ENCODE measurements at regions not wholly inside any gene's neighbourhood (a gene's known extent, or its start where the extent isn't known, plus 50 kb on each side); places are given as distances from the start of the nearest gene placed in this dataset.

DNA sequence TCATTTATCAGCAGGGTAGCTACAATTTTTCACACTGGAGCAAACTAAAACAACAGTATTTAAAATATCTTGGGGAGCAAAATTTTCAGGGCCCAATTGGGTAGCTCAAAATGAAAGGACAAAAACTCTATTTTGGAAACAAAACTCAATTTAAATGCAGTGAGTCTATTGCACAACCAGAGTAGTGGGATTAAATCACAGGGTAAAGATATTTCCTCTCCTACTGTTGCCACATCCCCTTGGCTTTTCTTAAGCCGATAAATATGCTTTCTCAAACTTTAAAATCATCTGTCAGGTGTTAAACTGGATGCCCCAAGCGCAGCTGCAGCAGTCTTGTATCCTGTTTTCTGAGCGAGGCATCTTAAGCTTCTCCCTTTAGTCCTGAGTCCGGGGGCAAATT, 1474.3 kb upstream of the CDH9 start:
- no peaks in the 10 kb centered on the region for H3K4me1 ChIP-seq (ENCODE audit: control insufficient read depth, insufficient read depth, low read length)
- no peaks in the 10 kb centered on the region; the same call in 1 of the 2 replicates for H3K9me3 ChIP-seq (ENCODE audit: control insufficient read depth, insufficient read depth, low read length)
- no peaks in the 10 kb centered on the region for H3K27me3 ChIP-seq (ENCODE audit: control insufficient read depth, insufficient read depth, low read length)
- no peak for DNase-seq (ENCODE audit: low read depth, low spot score)
- no peaks in the 10 kb centered on the region for H3K36me3 ChIP-seq (ENCODE audit: control insufficient read depth, insufficient read depth, low read length)
- no peak overlapping the region for H3K27ac ChIP-seq (ENCODE audit: low read length)
- WGBS (ENCODE audit: insufficient coverage, insufficient read length) = no CpG with 5 or more reads among the region's 4 CpGs
- no peak overlapping the region for H3K4me3 ChIP-seq (ENCODE audit: low read length)

DNA sequence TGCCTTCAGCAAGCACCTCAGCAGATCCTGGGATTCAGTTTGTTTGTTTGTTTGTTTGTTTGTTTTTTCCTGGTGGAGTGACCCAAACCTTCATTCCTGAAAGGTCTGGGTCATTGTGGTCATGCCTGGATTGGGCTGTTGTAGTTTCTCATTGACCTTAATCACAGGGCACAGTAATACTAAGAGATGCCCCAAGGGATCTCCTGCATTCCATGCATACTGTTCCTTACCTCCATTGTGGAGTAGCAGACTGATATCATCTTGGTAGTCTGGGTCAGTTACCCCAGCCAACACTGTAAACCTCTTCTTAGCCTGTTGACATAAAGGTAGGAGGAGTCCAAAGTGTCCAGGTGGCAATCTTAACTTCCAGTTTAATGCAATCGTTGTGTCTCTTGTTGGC, 1466.7 kb upstream of the CDH9 start:
- DNase-seq (ENCODE audit: low read depth, low spot score) = no peak

DNA sequence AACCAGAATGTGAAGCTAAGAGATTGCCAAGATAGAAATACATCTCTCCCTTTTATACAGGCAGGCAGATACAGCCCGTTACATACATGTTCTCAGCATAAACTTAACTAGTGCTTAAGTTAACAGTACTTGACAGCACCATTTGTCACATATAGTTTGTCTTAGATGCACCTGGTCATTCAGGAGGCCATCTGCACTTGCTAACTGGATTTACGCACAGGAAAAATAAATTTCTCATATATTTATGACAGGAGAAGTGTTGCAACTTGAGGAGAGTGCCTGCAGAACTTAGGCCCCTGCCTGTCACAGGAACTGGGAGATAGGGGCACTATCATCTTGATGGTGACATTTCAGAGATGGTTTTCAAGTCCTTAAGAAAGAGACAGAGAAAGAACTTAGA, 1462.1 kb upstream of the CDH9 start:
- no peak overlapping the region for H3K27ac ChIP-seq (ENCODE audit: low read length)
- H3K4me1 ChIP-seq (ENCODE audit: control insufficient read depth, insufficient read depth, low read length) = no peaks in the 10 kb centered on the region
- no peak for DNase-seq (ENCODE audit: low read depth, low spot score)
- no peaks in the 10 kb centered on the region for H3K9me3 ChIP-seq (ENCODE audit: control insufficient read depth, insufficient read depth, low read length)
- no peaks in the 10 kb centered on the region for H3K36me3 ChIP-seq (ENCODE audit: control insufficient read depth, insufficient read depth, low read length)
- no CpG with 5 or more reads among the region's 2 CpGs for WGBS (ENCODE audit: insufficient coverage, insufficient read length)
- H3K4me3 ChIP-seq (ENCODE audit: low read length) = no peak overlapping the region
- H3K27me3 ChIP-seq (ENCODE audit: control insufficient read depth, insufficient read depth, low read length) = no peaks in the 10 kb centered on the region

More for the DNA sequence above, 1466.7 kb upstream of the CDH9 start:
- H3K27me3 ChIP-seq (ENCODE audit: control insufficient read depth, insufficient read depth, low read length) = no peaks in the 10 kb centered on the region
- no peaks in the 10 kb centered on the region for H3K36me3 ChIP-seq (ENCODE audit: control insufficient read depth, insufficient read depth, low read length)
- H3K9me3 ChIP-seq (ENCODE audit: control insufficient read depth, insufficient read depth, low read length) = no peaks in the 10 kb centered on the region; the same call in 1 of the 2 replicates
- no CpG with 5 or more reads among the region's 1 CpG for WGBS (ENCODE audit: insufficient coverage, insufficient read length)
- H3K27ac ChIP-seq (ENCODE audit: low read length) = no peak overlapping the region
- H3K4me3 ChIP-seq (ENCODE audit: low read length) = no peak overlapping the region
- no peaks in the 10 kb centered on the region for H3K4me1 ChIP-seq (ENCODE audit: control insufficient read depth, insufficient read depth, low read length)

DNA sequence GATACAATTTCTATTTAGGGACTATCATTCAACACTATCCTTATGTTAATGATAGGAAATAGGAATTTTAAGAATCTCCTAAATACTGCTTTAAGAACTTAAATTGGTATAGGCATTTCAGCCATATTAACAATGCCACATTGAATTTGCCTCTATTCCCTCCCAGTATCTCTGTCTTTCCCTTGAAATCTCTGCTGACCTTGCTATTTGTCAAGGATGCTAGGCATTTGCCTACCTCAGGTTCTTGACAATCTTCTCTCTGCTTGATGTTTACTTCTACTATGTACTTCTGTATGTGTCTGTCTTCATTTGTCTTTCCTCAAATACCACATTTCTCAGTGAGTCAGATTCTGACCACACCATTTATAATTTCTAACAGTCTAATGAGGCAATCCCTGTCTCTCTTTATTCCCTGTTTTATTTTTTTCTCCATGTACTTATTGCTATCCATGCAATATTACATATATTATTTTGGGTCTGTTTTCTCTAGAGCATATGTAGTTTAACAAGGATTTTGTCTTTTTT, 1461.4 kb upstream of the CDH9 start:
- no peak overlapping the region for H3K4me3 ChIP-seq (ENCODE audit: low read length)
- no peaks in the 10 kb centered on the region for H3K4me1 ChIP-seq (ENCODE audit: control insufficient read depth, insufficient read depth, low read length)
- no peak for DNase-seq (ENCODE audit: low read depth, low spot score)
- no peaks in the 10 kb centered on the region for H3K36me3 ChIP-seq (ENCODE audit: control insufficient read depth, insufficient read depth, low read length)
- H3K9me3 ChIP-seq (ENCODE audit: control insufficient read depth, insufficient read depth, low read length) = no peaks in the 10 kb centered on the region
- H3K27me3 ChIP-seq (ENCODE audit: control insufficient read depth, insufficient read depth, low read length) = no peaks in the 10 kb centered on the region
- H3K27ac ChIP-seq (ENCODE audit: low read length) = no peak overlapping the region

DNA sequence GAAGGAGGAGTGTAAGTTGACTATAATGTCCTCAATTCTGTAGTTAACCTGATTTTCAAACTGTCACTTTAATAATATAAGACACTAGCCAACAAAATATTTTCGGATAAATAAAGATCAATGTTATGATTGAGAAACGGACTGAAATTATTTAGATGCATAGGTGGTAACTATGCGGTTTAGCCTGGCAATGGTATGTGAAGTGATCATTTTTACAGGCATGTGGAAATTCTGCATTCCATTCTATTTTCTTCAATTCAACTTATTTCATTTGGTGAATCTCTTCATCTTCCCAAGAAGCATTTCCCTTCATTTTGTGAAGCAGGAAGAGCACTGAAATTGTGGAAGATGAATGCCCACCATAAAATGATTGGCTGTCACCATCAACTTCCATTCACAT, 1457.5 kb upstream of the CDH9 start:
- no peak for DNase-seq (ENCODE audit: low read depth, low spot score)
- no peak overlapping the region for H3K4me3 ChIP-seq (ENCODE audit: low read length)
- no peaks in the 10 kb centered on the region for H3K4me1 ChIP-seq (ENCODE audit: control insufficient read depth, insufficient read depth, low read length)
- H3K9me3 ChIP-seq (ENCODE audit: control insufficient read depth, insufficient read depth, low read length) = no peaks in the 10 kb centered on the region
- no CpG with 5 or more reads among the region's 3 CpGs for WGBS (ENCODE audit: insufficient coverage, insufficient read length)
- H3K36me3 ChIP-seq (ENCODE audit: control insufficient read depth, insufficient read depth, low read length) = no peaks in the 10 kb centered on the region
- H3K27ac ChIP-seq (ENCODE audit: low read length) = no peak overlapping the region
- no peaks in the 10 kb centered on the region for H3K27me3 ChIP-seq (ENCODE audit: control insufficient read depth, insufficient read depth, low read length)

DNA sequence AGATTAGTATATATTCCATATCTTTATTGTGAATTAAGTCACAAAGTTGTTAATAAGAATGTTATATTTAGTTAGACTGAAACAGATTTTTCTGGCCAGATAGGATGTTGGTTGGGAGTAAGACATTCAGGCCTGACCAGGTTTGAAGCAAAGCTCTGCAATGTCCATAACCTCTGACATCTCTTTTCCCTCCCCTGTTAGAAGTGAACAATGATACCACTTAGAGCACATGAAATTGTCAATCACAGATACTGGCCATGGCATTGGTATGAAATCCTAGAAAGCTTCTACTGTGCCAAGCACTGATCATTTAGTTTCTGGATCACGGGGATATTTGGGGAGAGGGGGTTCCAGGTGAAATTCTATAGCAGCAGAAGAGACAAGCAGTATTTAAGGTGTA, 1455.1 kb upstream of the CDH9 start:
- Histone ChIP-seq H3K27ac (ENCODE audit: low read length) (no peak overlapping the region), H3K4me1 (ENCODE audit: control insufficient read depth, insufficient read depth, low read length) (peaks cover 3% of the 10 kb centered on the region; the same call in 1 of the 2 replicates), H3K27me3 (ENCODE audit: control insufficient read depth, insufficient read depth, low read length) (no peaks in the 10 kb centered on the region), H3K4me3 (ENCODE audit: low read length) (no peak overlapping the region), H3K9me3 (ENCODE audit: control insufficient read depth, insufficient read depth, low read length) (no peaks in the 10 kb centered on the region), H3K36me3 (ENCODE audit: control insufficient read depth, insufficient read depth, low read length) (no peaks in the 10 kb centered on the region)
- WGBS (ENCODE audit: insufficient coverage, insufficient read length) = no CpG with 5 or more reads among the region's 1 CpG
- DNase-seq (ENCODE audit: low read depth, low spot score) = no peak

DNA sequence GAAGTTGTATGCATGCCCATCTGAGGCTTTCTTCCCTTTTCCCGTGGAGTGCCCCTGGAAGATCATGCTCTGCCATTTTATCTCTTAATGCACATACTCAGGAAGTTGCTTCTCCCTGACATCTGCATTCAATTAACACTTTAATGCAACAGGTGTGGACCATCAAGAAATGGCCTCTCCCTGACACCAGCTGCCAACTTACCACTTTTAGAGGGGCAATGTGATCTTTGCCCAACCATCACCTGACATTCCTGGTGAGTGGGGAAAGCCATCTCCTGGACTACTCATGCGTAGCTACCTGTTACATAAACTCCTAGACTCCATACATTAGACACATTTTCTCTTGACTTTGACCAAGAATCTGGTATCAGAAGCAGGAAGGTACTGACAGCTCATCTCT, 1450.4 kb upstream of the CDH9 start:
- WGBS (ENCODE audit: insufficient coverage, insufficient read length) = no CpG with 5 or more reads among the region's 2 CpGs
- Histone ChIP-seq H3K4me1 (ENCODE audit: control insufficient read depth, insufficient read depth, low read length) (peaks cover 3% of the 10 kb centered on the region; the same call in 1 of the 2 replicates), H3K9me3 (ENCODE audit: control insufficient read depth, insufficient read depth, low read length) (no peaks in the 10 kb centered on the region), H3K27ac (ENCODE audit: low read length) (no peak overlapping the region), H3K36me3 (ENCODE audit: control insufficient read depth, insufficient read depth, low read length) (no peaks in the 10 kb centered on the region), H3K4me3 (ENCODE audit: low read length) (no peak overlapping the region), H3K27me3 (ENCODE audit: control insufficient read depth, insufficient read depth, low read length) (no peaks in the 10 kb centered on the region)
- no peak for DNase-seq (ENCODE audit: low read depth, low spot score)

DNA sequence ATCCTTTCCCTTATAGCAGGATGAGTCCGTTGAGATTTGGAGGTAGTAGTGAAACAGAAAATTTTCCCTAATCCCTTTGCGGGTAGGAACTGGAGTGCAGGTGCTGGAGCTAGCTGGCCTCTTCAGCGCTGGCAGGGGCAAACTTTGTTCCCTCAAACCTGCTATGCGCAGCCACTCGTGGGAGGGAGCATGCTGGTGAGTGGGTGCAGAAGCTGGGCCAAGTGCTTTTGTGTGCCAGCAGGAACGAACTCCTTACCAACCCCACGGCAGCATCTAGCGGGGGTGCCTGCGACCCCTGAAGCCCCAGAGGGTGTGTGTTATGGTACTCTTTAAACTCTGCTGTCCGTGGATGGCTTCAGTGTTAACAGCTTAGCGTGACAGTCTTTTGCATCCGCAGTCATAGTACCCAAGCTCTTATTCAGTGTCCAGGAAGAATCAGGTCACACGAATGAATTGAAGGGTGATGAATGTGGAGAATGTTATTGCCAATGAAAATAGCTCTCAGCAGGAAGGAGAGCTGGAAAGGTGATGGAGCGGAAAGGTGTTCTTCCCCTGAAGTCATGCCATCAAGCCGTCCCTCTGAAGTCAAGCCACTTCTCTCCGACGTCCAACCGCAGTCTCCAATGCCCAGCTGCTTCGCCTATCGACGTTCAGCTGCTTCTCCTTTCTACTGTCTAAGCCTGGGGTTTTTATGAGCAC, 1445.1 kb upstream of the CDH9 start:
- H3K9me3 ChIP-seq (ENCODE audit: control insufficient read depth, insufficient read depth, low read length) = no peaks in the 10 kb centered on the region
- H3K36me3 ChIP-seq (ENCODE audit: control insufficient read depth, insufficient read depth, low read length) = no peaks in the 10 kb centered on the region
- H3K27me3 ChIP-seq (ENCODE audit: control insufficient read depth, insufficient read depth, low read length) = no peaks in the 10 kb centered on the region
- H3K4me1 ChIP-seq (ENCODE audit: control insufficient read depth, insufficient read depth, low read length) = no peaks in the 10 kb centered on the region
- H3K4me3 ChIP-seq (ENCODE audit: low read length) = no peak overlapping the region
- no peak overlapping the region for H3K27ac ChIP-seq (ENCODE audit: low read length)
- DNase-seq (ENCODE audit: low read depth, low spot score) = no peak
- no CpG with 5 or more reads among the region's 21 CpGs for WGBS (ENCODE audit: insufficient coverage, insufficient read length)

DNA sequence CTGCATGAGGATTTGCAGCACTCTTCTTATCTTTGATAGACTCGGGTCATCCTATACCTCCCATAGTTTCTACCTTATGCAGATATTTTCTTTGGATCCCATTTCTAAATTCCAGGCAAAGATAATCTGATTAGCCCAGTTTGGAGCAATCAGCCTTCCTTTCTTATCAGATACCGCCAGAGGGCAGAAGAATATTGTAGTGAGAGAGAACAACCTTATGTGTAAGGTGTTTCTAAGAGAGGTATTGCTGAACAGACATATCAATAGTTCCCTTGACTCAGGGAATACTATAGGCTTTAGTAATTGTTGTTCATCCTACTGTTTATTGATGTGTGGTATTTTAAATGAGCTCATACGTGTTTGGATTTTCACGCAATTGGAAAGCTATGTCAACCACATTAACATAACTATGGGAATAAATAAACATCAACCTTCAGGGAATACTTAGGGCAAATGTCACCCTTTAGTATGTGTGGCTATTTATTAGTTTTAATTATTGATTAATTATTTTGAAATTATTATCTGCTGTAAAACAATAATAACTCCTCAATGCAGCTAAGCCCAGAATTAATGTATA, 1435.2 kb upstream of the CDH9 start:
- no CpG with 5 or more reads among the region's 4 CpGs for WGBS (ENCODE audit: insufficient coverage, insufficient read length)

DNA sequence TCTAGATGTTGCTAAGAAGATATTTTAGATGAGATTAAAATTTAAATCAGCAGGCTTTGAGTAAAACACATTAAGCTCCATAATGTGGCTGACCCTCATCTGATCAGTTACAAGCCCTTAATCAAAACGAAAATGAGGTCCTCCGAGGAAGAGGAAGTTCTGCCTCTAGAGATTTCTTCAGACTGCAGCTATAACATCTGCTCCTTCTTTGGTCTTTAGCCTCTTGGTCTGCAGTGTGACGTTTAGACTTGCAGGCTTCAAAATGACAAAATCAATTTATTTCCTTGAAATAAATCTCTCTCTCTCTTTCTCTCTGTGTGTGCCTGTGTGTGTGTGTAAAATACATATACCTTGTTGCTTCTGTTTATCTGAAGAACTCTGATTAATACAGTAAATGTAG, 1429.8 kb upstream of the CDH9 start:
- no CpG with 5 or more reads among the region's 3 CpGs for WGBS (ENCODE audit: insufficient coverage, insufficient read length)
- H3K27ac ChIP-seq (ENCODE audit: low read length) = no peak overlapping the region
- no peaks in the 10 kb centered on the region for H3K36me3 ChIP-seq (ENCODE audit: control insufficient read depth, insufficient read depth, low read length)
- no peaks in the 10 kb centered on the region for H3K4me1 ChIP-seq (ENCODE audit: control insufficient read depth, insufficient read depth, low read length)
- H3K4me3 ChIP-seq (ENCODE audit: low read length) = no peak overlapping the region
- no peaks in the 10 kb centered on the region for H3K27me3 ChIP-seq (ENCODE audit: control insufficient read depth, insufficient read depth, low read length)
- no peaks in the 10 kb centered on the region for H3K9me3 ChIP-seq (ENCODE audit: control insufficient read depth, insufficient read depth, low read length)
- no peak for DNase-seq (ENCODE audit: low read depth, low spot score)

More for the DNA sequence above, 1435.2 kb upstream of the CDH9 start:
- no peak overlapping the region for H3K27ac ChIP-seq (ENCODE audit: low read length)
- DNase-seq (ENCODE audit: low read depth, low spot score) = no peak
- H3K36me3 ChIP-seq (ENCODE audit: control insufficient read depth, insufficient read depth, low read length) = no peaks in the 10 kb centered on the region
- H3K9me3 ChIP-seq (ENCODE audit: control insufficient read depth, insufficient read depth, low read length) = no peaks in the 10 kb centered on the region
- no peak overlapping the region for H3K4me3 ChIP-seq (ENCODE audit: low read length)
- H3K27me3 ChIP-seq (ENCODE audit: control insufficient read depth, insufficient read depth, low read length) = no peaks in the 10 kb centered on the region
- no peaks in the 10 kb centered on the region for H3K4me1 ChIP-seq (ENCODE audit: control insufficient read depth, insufficient read depth, low read length)

DNA sequence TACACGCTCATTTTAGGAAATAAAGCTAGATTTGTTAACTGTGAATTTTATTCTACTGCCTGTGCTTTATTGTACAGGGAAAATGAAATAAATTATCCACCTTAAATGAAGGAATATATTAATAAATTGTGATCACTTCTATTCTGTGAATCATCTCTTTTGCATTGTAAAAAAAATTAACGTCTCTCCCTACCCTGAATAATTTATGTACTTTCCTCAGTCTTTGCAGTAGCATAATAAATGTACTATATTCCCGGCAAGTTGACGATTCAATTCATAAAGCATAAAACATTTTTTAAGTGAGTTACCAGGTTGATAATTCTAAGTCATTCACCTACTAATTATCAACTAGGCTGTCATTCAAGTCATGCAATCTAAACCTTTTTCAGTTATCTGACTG, 1425.3 kb upstream of the CDH9 start:
- no peaks in the 10 kb centered on the region for H3K27me3 ChIP-seq (ENCODE audit: control insufficient read depth, insufficient read depth, low read length)
- no peak overlapping the region for H3K27ac ChIP-seq (ENCODE audit: low read length)
- no peak for DNase-seq (ENCODE audit: low read depth, low spot score)
- no peaks in the 10 kb centered on the region for H3K36me3 ChIP-seq (ENCODE audit: control insufficient read depth, insufficient read depth, low read length)
- no peaks in the 10 kb centered on the region for H3K4me1 ChIP-seq (ENCODE audit: control insufficient read depth, insufficient read depth, low read length)
- H3K4me3 ChIP-seq (ENCODE audit: low read length) = no peak overlapping the region
- H3K9me3 ChIP-seq (ENCODE audit: control insufficient read depth, insufficient read depth, low read length) = no peaks in the 10 kb centered on the region
- no CpG with 5 or more reads among the region's 4 CpGs for WGBS (ENCODE audit: insufficient coverage, insufficient read length)

Measured in iPS DF 6.9 (cell line).